NCI-H2227 (cell line): ENCODE measurements at regions not wholly inside any gene's neighbourhood (a gene's known extent, or its start where the extent isn't known, plus 50 kb on each side); places are given as distances from the start of the nearest gene placed in this dataset.
"Not testable (repeated sequence)": the region's sequence is repeated elsewhere in the genome, so short reads cannot be mapped to it uniquely, and the experiment has no call there.

Experiments used
- DNase-seq: peaks from one replicate; lab custom pipeline; 2025; ENCODE audit not compliant: unreplicated experiment; lab: John Stamatoyannopoulos, UW

DNA sequence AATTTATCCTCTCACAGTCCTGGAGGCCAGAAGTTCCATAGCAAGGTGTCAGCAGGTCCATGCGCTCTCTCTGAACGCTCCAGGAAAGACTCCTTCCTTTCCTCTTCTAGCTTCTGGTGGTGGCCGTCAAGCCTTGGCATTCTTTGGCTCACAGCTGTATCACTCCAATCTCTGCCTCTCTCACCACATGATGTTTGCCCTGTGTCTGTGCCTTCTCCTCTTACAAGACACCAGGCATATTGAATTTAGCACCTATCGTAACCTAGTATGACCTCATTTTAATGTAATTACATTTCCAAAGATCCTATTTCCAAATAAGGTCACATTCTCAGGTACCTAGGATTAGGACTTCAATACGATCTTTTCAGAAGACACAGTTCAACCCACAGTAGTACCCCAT, 428.5 kb downstream of the CD83 start:
- no peak for DNase-seq

DNA sequence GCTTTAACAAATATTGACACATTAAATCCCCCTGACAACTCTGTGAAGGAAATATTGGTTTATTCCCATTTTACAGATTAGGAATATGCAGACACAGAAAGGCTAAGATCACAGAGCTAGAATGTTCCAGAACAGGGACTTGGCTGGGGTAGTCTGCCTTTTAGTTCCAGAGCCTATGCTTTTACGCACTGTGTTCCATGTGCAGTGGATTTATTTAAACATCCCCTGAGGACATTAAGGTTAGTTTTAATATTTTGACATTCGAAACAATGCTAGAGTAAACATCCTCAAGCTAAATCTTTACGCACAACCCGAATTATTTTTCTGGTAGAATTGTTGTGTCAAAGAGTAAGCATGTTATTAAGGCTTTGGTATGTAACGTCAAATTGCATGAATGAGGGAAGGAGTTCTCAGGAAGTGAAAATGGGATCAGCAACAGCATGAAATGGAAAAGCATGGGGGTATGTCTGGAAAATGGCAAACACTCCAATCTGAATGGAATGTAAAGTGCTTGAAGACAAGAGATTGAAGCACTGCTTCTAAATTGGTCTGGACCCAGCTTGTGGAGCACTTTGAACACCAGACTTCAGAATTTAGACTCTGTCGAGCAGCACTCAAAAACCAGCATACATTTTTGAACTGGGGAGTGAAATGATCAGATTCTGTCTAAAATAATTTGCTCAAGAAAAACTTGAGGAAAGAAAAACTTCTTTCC, 429.9 kb downstream of the CD83 start:
- DNase-seq = no peak

DNA sequence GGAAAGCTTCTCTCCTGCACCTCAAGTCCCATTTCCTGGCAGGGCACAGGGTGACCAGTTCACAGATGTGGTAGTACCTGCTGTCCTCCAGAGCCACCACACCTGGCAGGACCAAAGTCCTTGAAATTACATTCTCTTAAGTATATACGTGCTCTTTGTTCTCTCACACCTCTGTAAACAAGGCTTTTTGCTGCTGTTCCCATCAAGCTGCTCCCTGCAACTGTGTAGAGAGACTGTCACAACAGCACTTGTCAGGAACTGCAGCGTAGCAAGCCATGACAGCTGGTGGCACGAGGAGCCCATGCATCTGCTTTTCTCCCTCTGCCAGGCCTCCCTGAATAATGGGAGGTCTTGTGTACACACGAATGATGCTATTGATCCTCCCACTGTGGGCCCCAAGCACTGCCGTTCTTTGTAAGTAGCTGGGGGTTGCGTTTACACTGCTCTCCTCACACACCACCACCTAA, 431.8 kb downstream of the CD83 start:
- DNase-seq = peak; percentile 49

DNA sequence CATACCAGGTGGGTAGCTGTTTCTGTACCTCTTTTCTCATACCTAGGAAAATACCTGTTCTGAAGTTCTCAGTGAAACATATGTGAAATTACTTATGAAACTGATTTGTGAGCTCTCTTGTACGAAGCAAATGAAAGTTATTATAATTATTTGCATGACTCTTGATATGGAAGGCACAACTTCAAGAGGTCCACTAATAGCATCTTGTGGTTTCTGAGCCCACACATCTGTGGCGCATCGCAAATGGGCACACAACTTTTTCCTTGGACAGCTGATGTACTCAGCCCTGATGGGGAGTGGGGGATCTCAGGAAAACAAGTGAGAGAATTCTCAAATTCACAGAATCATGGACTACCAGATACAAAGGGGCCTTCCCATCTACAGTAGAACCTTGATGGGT, 432.3 kb downstream of the CD83 start:
- DNase-seq = no peak

DNA sequence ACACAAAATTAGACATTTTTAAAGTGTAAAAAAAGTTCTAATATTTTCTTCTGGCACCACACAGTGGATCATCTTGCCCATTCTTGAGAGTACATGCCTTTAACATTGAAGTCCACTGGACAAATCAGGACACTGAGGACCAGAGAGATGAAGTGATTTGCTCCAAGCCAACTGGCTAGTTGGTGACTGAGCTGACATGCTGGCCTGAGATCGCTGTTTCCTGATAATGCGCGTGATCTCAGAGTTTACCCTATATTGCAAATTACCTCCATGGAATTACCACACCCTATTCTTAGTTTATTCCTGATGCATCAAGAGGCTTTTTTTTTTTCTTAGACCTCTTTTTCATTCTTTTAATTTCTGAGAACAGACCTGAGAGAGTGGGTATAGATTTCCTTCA, 432.8 kb downstream of the CD83 start:
- DNase-seq = no peak

DNA sequence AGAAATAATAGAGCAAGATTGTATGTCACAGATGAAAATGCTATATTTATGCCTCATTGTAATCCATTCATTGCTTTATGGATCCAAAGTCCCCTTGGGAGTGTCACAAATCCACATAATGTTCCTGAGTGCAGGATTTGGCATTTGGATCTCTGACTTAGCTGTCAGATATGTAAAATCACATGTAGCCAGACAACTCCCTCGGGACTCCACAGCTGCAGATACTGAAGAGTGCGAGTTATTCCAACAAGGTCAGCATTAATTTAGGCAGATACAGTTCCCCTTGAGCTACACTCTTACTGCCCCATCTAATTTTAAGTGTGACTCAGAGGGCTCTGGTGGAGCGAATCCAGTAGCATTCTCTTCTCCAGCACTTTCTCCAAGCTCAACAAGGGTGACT, 433.2 kb downstream of the CD83 start:
- DNase-seq = no peak

DNA sequence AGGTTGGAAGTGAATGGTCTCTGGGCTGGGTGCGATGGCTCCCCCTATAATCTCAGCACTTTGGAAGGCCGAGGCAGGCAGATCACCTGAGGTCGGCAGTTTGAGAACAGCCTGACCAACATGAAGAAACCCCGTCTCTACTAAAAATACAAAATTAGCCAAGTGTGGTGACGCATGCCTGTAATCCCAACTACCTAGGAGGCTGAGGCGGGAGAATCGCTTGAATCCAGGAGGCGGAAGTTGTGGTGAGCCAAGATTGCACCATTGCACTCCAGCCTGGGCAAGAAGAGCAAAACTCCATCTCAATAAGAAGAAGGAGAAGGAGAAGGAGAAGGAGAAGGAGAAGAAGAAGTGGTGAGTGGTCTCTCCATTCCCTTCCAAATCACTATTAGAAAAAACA, 434.0 kb downstream of the CD83 start:
- DNase-seq = not testable (repeated sequence)

DNA sequence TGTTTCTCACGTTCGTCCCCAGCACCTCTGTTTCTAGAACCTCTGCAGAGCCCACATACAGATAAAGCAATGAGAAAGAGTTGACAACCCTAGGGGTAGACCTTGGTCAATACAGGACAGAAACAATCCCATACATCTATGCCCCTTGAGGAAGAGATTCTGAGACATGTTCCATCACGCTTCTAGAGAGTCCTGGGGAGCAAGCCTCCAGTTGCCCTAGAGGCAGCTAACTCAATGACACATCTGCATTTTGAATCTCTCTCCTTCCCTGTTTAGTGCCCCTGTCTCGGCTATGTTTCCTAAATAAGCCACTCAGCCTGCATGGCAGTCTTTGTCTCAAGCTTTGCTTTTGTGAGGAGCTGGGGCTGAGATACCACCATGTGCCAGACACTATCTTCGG, 435.3 kb downstream of the CD83 start:
- no peak for DNase-seq

DNA sequence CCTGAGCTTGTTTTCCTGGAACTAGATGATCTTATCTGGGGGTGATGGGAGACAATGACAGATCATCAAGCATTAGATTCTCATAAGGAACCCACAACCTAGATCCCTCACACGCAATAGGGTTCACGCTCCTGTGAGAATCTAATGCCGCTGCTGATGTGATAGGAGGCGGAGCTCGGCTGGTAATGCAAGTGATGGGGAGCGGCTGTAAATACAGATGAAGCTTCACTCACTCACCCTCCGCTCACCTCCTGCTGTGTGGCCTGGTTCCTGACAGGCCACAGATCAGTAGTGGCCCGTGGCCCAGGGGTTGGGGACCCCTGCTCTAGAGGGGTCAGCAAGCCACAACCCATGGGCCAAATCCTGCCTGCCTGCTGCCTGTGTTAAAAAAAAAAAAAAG, 435.9 kb downstream of the CD83 start:
- no peak for DNase-seq

DNA sequence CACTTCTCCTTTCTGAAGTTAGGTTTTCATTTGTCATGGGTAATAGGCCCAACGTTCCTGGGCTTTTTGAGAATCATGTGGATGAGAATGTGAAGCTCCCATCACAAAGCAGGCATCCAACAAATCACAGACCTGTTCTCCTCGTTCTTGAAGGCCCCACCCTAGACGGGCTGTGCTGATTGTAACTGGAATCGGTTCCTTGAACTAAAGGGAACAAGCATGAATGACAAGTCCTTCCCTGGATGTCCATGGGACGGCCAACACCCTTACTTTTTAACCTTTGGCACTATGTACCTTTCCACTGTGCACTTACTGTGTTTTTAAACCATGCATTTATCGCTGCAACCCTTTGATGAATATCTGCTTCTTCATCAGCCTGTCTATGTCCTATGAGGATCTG, 438.2 kb downstream of the CD83 start:
- DNase-seq = no peak

DNA sequence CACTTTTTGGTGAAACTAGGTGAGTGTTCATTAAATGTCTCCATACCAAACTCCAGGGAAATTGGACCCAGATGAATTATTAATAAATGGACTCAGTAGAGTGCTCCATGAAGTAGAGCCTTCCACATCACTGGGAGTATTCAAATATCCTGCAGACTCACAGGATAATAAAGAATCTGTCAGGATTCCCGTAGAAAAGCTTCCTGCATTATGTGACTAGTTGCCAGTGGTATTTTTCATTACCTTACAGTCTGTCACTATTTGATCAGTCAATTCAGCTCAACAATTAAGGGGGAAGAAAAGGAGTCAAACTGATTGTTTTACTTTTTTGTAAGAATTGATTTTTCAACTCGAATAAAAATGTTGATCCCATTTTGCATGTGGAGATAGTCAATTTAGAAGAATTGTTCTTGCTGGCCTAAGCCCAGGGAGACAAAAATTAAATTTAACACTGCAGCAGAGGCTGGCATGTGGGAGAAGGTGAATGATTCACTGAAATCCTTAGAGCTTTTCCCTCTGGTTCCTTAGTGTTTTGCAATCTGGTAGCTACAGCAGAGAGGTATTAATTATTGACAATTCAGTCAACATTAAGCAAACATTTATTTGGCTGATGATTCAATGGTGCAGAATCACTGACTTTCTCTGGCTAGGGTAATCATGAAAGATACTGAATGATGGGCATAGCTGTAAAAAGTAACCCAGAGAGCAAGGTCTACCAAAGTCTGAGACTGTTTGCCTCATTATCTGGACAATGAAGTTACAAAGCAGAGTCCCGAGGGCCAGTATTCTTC, 442.4 kb downstream of the CD83 start:
- DNase-seq = no peak

DNA sequence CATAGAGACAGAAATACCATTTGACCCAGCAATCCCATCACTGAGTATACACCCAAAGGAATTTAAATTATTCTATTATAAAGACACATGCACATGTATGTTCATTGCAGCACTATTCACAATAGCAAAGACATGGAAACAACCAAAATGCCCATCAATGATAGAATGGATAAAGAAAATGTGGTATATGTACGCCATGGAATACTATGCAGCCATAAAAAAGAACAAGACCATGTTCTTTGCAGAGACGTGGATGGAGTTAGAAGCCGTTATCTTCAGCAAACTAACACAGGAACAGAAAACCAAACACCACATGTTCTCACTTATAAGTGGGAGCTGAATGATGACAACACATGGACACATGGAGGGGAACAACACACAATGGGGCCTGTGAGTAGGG, 444.0 kb downstream of the CD83 start:
- not testable (repeated sequence) for DNase-seq

DNA sequence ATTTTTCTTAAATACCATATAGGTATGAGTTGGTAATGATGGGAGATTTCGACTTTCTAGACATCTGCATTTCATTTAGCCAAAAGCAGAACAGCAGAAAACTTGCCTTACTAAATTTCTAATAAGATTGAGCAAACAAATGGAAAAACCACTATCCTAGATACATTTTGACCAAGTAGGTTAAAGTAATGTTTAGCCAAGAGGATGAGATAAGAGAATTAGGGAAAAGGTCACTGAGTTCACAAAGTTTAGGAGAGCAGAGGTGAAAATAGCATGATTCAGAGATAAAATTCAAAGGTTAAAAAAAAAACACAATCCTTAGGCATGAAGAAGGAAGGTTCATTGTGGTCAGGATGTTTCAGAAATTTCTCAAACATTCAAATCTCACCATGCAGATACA, 450.3 kb downstream of the CD83 start:
- DNase-seq = no peak

DNA sequence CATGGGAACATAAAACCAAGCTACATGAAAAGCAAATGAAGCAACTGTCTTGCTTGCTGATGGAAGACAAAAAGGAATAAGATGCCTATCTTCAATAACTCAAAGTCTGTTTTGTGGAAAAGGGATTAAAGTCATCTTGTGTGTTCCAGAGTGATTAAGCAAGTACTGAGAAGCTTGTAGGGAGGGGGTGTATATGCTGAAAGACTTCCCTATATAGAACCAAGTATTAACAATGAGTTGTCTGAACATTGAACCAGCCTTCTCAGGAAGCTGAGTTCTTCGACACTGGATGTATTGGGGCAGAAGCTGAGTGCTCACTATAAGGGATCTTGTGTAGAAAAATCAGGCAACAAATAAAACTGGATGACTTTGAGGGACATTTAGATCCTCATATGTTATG, 451.8 kb downstream of the CD83 start:
- DNase-seq = no peak

DNA sequence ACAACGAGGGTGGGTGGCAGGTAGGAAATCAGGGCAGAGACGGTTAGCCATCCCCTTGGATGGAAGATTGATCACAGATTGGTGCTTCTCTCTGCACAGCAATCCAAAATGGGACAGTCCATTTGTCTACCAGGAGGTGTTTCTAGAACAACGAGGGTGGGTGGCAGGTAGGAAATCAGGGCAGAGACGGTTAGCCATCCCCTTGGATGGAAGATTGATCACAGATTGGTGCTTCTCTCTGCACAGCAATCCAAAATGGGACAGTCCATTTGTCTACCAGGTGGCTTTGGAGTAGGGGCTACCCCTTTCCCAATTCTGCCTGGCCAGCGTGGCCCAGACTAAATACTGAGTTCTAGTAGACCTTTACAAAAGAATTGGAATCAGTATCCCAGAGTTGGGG, 452.3 kb downstream of the CD83 start:
- DNase-seq = not testable (repeated sequence)

DNA sequence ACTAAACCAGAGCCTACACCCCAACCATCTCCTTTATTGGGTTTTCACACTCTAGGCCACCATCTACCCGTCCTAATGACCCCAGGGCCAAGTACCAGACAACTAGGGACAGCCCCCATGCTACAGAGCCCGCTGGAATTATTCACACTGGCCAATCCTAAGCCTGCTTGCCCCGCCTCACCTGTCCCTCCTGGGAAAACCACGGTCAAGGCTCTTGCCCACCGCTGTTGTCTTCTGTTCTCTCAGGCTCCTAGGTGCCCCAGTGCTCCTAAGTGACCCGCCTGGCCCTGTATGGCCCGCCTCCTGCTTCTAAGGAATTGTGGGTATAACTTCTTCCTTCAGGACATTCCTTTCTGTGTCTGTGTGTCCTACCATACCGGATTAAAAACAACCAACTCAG, 453.4 kb downstream of the CD83 start:
- no peak for DNase-seq

DNA sequence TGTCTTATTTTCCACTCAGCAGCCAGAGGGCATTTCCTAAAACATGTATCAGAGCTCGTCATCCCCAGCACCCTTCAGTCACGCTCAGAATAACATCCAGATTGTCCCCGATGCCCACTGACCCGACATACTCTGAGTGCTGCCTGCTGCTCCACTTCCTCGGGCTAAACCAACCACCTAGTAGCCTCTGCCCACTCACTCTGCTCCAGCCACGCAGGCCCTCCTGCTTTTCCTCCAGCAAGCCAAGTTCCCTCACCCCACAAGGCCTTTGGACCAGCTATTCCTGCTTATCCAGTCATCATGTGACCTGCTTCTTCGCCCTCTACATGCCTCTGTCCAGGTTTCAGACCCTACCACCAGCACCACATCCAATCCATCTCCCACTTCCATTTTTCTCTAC, 454.2 kb downstream of the CD83 start:
- no peak for DNase-seq

DNA sequence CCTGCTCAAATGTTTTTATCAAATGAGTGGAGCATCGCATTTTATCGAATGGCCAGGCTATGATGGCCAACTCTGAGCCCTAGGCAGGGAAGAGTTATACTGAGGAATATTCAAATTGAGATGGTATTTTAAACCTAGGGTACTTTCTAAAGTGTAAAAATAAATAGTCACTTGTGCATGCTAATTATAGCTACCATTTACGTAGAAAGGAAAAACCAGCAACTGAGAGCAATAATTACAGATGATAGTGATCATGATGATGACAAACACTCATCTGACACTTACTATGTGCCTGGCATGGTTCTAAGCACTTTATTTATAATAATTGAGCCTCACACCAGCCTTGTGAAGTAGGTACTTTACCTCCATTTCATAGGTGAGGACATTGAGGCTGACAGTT, 455.7 kb downstream of the CD83 start:
- DNase-seq = no peak

DNA sequence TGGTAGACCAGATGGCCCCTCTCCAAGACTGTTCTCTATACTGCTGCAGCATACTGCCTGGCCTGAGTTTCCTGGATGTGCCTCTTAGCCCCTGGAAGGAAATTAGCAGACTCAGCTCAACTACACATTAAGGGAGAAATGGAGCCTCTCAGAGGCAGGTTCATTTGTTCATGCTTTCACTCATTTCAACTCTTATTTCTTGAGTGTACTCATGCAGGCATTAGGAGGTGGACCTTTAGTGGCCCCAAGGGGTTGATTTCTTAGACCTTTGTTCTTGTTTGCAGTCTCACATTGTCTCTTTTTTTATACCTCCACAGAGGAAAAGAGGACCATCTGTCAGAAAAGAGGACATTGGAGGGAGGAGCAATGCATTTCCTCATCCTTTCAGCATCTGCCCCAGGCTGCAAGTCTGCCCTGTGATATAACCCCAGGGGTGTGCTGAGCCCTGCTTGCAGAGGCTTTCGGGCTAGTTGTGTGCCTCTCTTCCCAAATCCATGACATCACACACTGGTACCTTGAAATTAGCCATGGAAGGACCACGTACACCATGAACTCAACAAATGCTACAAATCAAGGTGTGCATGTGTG, 456.2 kb downstream of the CD83 start:
- peak; percentile 39 for DNase-seq

DNA sequence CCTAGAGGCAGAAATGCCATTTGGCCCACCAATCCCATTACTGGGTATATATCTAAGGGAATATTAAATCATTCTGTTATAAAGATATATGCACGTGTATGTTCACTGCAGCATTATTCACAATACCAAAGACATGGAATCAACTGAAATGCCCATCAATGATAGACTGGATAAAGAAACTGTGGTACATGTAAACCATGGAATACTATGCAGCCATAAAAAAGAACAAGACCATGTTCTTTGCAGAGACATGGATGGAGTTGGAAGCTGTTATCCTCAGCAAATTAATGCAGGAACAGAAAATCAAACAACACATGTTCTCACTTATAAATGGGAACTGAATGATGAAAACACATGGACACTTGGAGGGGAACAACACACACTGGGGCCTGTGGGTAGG, 458.4 kb downstream of the CD83 start:
- no peak for DNase-seq

DNA sequence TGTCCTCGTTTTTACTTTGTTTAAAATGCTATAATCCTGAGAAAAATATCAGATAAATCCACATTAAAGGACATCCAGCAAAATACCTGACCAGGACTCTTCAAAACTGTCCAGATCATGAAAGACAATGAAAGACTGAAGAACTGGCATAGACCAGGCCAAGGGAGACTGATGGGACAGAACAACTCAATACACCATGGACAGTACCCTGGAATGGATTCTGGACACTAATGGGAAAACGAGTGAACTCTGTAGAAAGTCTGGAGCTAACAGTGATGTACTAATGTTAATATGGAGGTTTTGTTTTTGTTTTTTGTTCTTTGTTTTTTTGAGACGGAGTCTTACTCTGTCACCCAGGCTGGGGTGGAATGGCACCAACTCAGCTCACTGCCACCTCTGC, 461.4 kb downstream of the CD83 start:
- DNase-seq = no peak

DNA sequence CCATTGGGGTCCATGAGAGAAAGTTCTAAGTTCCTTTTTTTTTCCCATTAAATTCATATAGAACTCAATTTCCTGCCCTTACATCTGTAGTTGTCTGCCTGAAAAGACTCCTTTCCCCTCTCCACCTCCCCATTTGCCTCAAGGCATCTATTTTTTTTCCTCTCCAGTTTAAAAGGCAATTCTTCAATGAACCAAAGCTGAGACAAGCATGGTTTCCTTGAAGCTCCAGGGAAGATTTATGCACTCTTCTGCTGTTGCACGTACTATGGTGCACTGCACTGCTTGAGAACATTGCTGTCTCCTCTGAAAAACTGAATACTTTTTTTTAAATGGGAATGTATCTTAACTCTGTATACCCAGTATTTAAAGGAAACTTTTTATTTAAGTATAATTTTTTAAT, 465.2 kb downstream of the CD83 start:
- no peak for DNase-seq
